ENCODE measurements at regions not wholly inside any gene's neighbourhood (a gene's known extent, or its start where the extent isn't known, plus 50 kb on each side); places are given as distances from the start of the nearest gene placed in this dataset.

DNA sequence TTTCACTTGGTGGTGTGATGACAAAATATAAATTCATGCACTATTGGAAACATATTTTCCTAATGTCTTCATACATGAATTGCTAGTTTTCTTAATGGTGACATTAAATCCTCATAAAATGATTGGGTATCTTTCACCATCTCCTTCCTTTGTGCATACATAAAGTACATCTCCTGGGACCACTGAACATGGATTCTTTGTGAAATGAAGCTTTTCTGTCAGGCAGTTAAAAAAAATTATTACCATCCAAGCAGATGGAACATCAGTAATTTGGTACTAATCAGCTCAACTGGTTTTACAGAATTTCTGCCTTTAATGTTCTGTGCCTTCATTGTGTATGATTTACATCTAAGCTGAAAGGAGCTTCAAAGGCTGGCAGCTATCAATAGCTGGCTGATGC is 891.7 kb upstream of the SLC10A2 start:
- TF ChIP-seq EZH2phosphoT487 (IDR thresholded peaks at IDR 0.05; ENCODE audit: borderline replicate concordance, low read depth, low read length) = no peak
- TF ChIP-seq, protein P1, sequence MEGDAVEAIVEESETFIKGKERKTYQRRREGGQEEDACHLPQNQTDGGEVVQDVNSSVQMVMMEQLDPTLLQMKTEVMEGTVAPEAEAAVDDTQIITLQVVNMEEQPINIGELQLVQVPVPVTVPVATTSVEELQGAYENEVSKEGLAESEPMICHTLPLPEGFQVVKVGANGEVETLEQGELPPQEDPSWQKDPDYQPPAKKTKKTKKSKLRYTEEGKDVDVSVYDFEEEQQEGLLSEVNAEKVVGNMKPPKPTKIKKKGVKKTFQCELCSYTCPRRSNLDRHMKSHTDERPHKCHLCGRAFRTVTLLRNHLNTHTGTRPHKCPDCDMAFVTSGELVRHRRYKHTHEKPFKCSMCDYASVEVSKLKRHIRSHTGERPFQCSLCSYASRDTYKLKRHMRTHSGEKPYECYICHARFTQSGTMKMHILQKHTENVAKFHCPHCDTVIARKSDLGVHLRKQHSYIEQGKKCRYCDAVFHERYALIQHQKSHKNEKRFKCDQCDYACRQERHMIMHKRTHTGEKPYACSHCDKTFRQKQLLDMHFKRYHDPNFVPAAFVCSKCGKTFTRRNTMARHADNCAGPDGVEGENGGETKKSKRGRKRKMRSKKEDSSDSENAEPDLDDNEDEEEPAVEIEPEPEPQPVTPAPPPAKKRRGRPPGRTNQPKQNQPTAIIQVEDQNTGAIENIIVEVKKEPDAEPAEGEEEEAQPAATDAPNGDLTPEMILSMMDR (conservative IDR thresholded peaks at IDR 0.05; ENCODE audit: low read length) = no peak
- CTCF ChIA-PET (ENCODE audit: unreplicated experiment) = no interaction called here
- H3K9me2 ChIP-seq (ENCODE audit: insufficient read depth, low read length) = no peaks in the 10 kb centered on the region
- H3K4me1 ChIP-seq (ENCODE audit: insufficient read depth, low read length, poor library complexity, severe bottlenecking) = no peaks in the 10 kb centered on the region
- intact Hi-C loops (cut with micrococcal nuclease; ENCODE audit: unreplicated experiment) = no loop called here
- H3K9me3 ChIP-seq (ENCODE audit: low read length) = no peaks in the 10 kb centered on the region
- H4K20me1 ChIP-seq (ENCODE audit: insufficient read depth, low read length) = no peaks in the 10 kb centered on the region
- no TSS peak for BruUV-seq (replicated peaks)
- no peaks in the 10 kb centered on the region for H3K36me3 ChIP-seq (ENCODE audit: insufficient read depth, low read length)
- POLR2A ChIA-PET = interaction anchor here (0.7 to 0.8 kb wide), 2 partner anchors 8 to 760 kb away, joined by 3 read pairs; no protein-coding TSS in a partner anchor
- no peak overlapping the region for H3K4me2 ChIP-seq (ENCODE audit: low read length)
- no peaks in the 10 kb centered on the region for H3K79me2 ChIP-seq (ENCODE audit: insufficient read depth, low read depth, low read length)
- no peak for DNase-seq (ENCODE audit: low spot score)
- no peak overlapping the region for H3K4me3 ChIP-seq (ENCODE audit: low read depth, low read length, poor library complexity, severe bottlenecking)
- no peak overlapping the region for H3K27ac ChIP-seq (ENCODE audit: low read depth, low read length, poor library complexity, severe bottlenecking)
- no peak overlapping the region for H2AFZ ChIP-seq (ENCODE audit: low read length)

DNA sequence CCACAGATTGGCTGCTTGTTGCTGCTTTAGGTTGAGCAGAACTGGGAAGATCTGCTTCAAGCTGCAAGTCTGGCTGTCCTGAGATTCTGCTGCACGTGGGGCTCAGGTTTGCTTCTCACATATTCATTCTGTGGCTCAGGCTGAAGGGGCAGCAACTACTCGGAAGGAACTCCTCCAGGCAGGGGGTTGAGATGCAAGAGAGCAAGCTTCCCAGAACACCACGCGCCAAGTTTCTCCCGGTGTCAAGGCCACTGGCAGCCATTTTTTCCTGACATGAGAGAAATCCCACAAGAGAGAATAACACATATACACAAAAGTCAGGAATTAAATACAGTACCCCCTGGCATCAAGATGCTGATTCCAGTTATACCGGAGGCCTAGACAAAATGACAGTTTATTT is 887.6 kb upstream of the SLC10A2 start:
- POLR2A ChIA-PET = no interaction called here
- Histone ChIP-seq H3K36me3 (ENCODE audit: insufficient read depth, low read length) (no peaks in the 10 kb centered on the region), H3K4me2 (ENCODE audit: low read length) (no peak overlapping the region), H2AFZ (ENCODE audit: low read length) (no peak overlapping the region), H3K27ac (ENCODE audit: low read depth, low read length, poor library complexity, severe bottlenecking) (no peak overlapping the region), H3K79me2 (ENCODE audit: insufficient read depth, low read depth, low read length) (no peaks in the 10 kb centered on the region), H3K4me1 (ENCODE audit: insufficient read depth, low read length, poor library complexity, severe bottlenecking) (no peaks in the 10 kb centered on the region), H3K9me3 (ENCODE audit: low read length) (no peaks in the 10 kb centered on the region), H4K20me1 (ENCODE audit: insufficient read depth, low read length) (no peaks in the 10 kb centered on the region), H3K4me3 (ENCODE audit: low read depth, low read length, poor library complexity, severe bottlenecking) (no peak overlapping the region), H3K9me2 (ENCODE audit: insufficient read depth, low read length) (no peaks in the 10 kb centered on the region)
- no peak for DNase-seq (ENCODE audit: low spot score)
- intact Hi-C loops (cut with micrococcal nuclease; ENCODE audit: unreplicated experiment) = no loop called here
- no TSS peak for BruUV-seq (replicated peaks)
- no peak for TF ChIP-seq EZH2phosphoT487 (IDR thresholded peaks at IDR 0.05; ENCODE audit: borderline replicate concordance, low read depth, low read length)
- TF ChIP-seq, protein P1 (conservative IDR thresholded peaks at IDR 0.05; ENCODE audit: low read length) = no peak
- CTCF ChIA-PET (ENCODE audit: unreplicated experiment) = no interaction called here

DNA sequence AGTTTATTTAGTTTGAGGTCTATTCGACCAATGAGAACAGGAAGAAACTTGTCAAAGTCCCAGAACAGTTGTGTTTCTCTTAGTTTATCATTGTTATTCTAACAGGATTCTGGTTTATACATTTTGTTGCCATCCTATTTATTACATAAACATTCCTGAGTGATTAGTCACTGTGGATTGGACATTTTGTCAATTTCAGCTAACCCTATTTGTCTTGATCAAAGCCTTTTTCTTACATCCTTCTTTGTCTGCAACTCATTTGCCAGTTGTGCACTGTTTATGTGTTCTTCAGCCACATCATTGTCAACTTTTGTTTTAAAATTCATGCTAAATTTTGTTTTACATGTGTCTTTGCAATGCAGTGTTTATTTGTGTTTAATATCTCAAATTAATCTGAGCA is 886.0 kb upstream of the SLC10A2 start:
- no peak overlapping the region for H2AFZ ChIP-seq (ENCODE audit: low read length)
- no peaks in the 10 kb centered on the region for H3K79me2 ChIP-seq (ENCODE audit: insufficient read depth, low read depth, low read length)
- BruUV-seq (replicated peaks) = no TSS peak
- no peaks in the 10 kb centered on the region for H3K4me1 ChIP-seq (ENCODE audit: insufficient read depth, low read length, poor library complexity, severe bottlenecking)
- H3K36me3 ChIP-seq (ENCODE audit: insufficient read depth, low read length) = no peaks in the 10 kb centered on the region
- TF ChIP-seq EZH2phosphoT487 (IDR thresholded peaks at IDR 0.05; ENCODE audit: borderline replicate concordance, low read depth, low read length) = no peak
- TF ChIP-seq, protein P1 (conservative IDR thresholded peaks at IDR 0.05; ENCODE audit: low read length) = no peak
- intact Hi-C loops (cut with micrococcal nuclease; ENCODE audit: unreplicated experiment) = no loop called here
- no peak overlapping the region for H3K27ac ChIP-seq (ENCODE audit: low read depth, low read length, poor library complexity, severe bottlenecking)
- H3K4me3 ChIP-seq (ENCODE audit: low read depth, low read length, poor library complexity, severe bottlenecking) = no peak overlapping the region
- no peaks in the 10 kb centered on the region for H3K9me2 ChIP-seq (ENCODE audit: insufficient read depth, low read length)
- ChIA-PET POLR2A (no interaction called here), CTCF (ENCODE audit: unreplicated experiment) (no interaction called here)
- no peak overlapping the region for H3K4me2 ChIP-seq (ENCODE audit: low read length)
- H3K9me3 ChIP-seq (ENCODE audit: low read length) = no peaks in the 10 kb centered on the region
- DNase-seq (ENCODE audit: low spot score) = no peak
- H4K20me1 ChIP-seq (ENCODE audit: insufficient read depth, low read length) = no peaks in the 10 kb centered on the region

All from OCI-LY7 (cell line).